ENCODE measurements at regions not wholly inside any gene's neighbourhood (a gene's known extent, or its start where the extent isn't known, plus 50 kb on each side); places are given as distances from the start of the nearest gene placed in this dataset.

GRCh38 chr3:124628863-124629262, 101.4 kb upstream of the UMPS start:
- Histone ChIP-seq H3K9me3 (ENCODE audit: control insufficient read depth, insufficient read depth, low read depth, low read length) (no peaks in the 10 kb centered on the region), H4K20me1 (ENCODE audit: control insufficient read depth, extremely low read depth, insufficient read depth, low read length) (no peaks in the 10 kb centered on the region), H3K9ac (ENCODE audit: insufficient read depth, low read length) (no peak overlapping the region), H3K27me3 (ENCODE audit: control insufficient read depth, insufficient read depth, low read length) (no peaks in the 10 kb centered on the region), H3K4me3 (replicated peaks in 1 of 4; ENCODE audit: control extremely low read depth in 1 of 4, insufficient read depth in 1 of 4, low read depth in 3 of 4, low read length in 4 of 4) (no peak overlapping the region), H3K4me2 (ENCODE audit: extremely low read depth, insufficient read depth, low read length) (no peak overlapping the region), H2AFZ (ENCODE audit: low read length) (no peak overlapping the region), H3K4me1 (ENCODE audit: control insufficient read depth, extremely low read depth, insufficient read depth, low read length) (no peaks in the 10 kb centered on the region), H3K27ac (ENCODE audit: insufficient read depth, low read length) (no peak overlapping the region), H3K79me2 (ENCODE audit: control insufficient read depth, insufficient read depth, low read length) (no peaks in the 10 kb centered on the region), H3K36me3 (ENCODE audit: control insufficient read depth, insufficient read depth, low read length) (no peaks in the 10 kb centered on the region)
- no peak for TF ChIP-seq CTCF (conservative IDR thresholded peaks at IDR 0.05 in 1 of 2, IDR thresholded peaks at IDR 0.05 in 1 of 2; ENCODE audit: low read depth in 1 of 2, low read length in 2 of 2)
- TF ChIP-seq EZH2 (IDR thresholded peaks at IDR 0.05; ENCODE audit: low read length, missing control alignments): no peak
- DNase-seq (ENCODE audit: low read depth in 2 of 2): no peak

- TF ChIP-seq CTCF (conservative IDR thresholded peaks at IDR 0.05 in 1 of 2, IDR thresholded peaks at IDR 0.05 in 1 of 2; ENCODE audit: low read depth in 1 of 2, low read length in 2 of 2) (no peak), EZH2 (IDR thresholded peaks at IDR 0.05; ENCODE audit: low read length, missing control alignments) (no peak)
- Histone ChIP-seq H3K27me3 (ENCODE audit: control insufficient read depth, insufficient read depth, low read length) (peaks cover 1% of the 10 kb centered on the region), H3K79me2 (ENCODE audit: control insufficient read depth, insufficient read depth, low read length) (no peaks in the 10 kb centered on the region), H3K9ac (ENCODE audit: insufficient read depth, low read length) (no peak overlapping the region), H3K9me3 (ENCODE audit: control insufficient read depth, insufficient read depth, low read depth, low read length) (no peaks in the 10 kb centered on the region), H3K27ac (ENCODE audit: insufficient read depth, low read length) (no peak overlapping the region), H3K4me1 (ENCODE audit: control insufficient read depth, extremely low read depth, insufficient read depth, low read length) (no peaks in the 10 kb centered on the region), H4K20me1 (ENCODE audit: control insufficient read depth, extremely low read depth, insufficient read depth, low read length) (no peaks in the 10 kb centered on the region), H3K4me3 (replicated peaks in 1 of 4; ENCODE audit: control extremely low read depth in 1 of 4, insufficient read depth in 1 of 4, low read depth in 3 of 4, low read length in 4 of 4) (no peak overlapping the region), H3K36me3 (ENCODE audit: control insufficient read depth, insufficient read depth, low read length) (no peaks in the 10 kb centered on the region), H2AFZ (ENCODE audit: low read length) (no peak overlapping the region), H3K4me2 (ENCODE audit: extremely low read depth, insufficient read depth, low read length) (no peak overlapping the region)
- DNase-seq (ENCODE audit: low read depth in 2 of 2): no peak
Observed at GRCh38 chr3:124629497-124629896, 100.8 kb upstream of the UMPS start.

- no peak overlapping the region for H2AFZ ChIP-seq (ENCODE audit: low read length)
- H3K9me3 ChIP-seq (ENCODE audit: control insufficient read depth, insufficient read depth, low read depth, low read length): no peaks in the 10 kb centered on the region
- no peaks in the 10 kb centered on the region for H3K36me3 ChIP-seq (ENCODE audit: control insufficient read depth, insufficient read depth, low read length)
- H3K27ac ChIP-seq (ENCODE audit: insufficient read depth, low read length): no peak overlapping the region
- no peaks in the 10 kb centered on the region for H4K20me1 ChIP-seq (ENCODE audit: control insufficient read depth, extremely low read depth, insufficient read depth, low read length)
- no peak overlapping the region for H3K4me2 ChIP-seq (ENCODE audit: extremely low read depth, insufficient read depth, low read length)
- no peaks in the 10 kb centered on the region for H3K4me1 ChIP-seq (ENCODE audit: control insufficient read depth, extremely low read depth, insufficient read depth, low read length)
- peaks cover 2% of the 10 kb centered on the region for H3K27me3 ChIP-seq (ENCODE audit: control insufficient read depth, insufficient read depth, low read length)
- H3K79me2 ChIP-seq (ENCODE audit: control insufficient read depth, insufficient read depth, low read length): no peaks in the 10 kb centered on the region
- H3K4me3 ChIP-seq (replicated peaks in 1 of 4; ENCODE audit: control extremely low read depth in 1 of 4, insufficient read depth in 1 of 4, low read depth in 3 of 4, low read length in 4 of 4): no peak overlapping the region
- no peak overlapping the region for H3K9ac ChIP-seq (ENCODE audit: insufficient read depth, low read length)
- DNase-seq (ENCODE audit: low read depth in 2 of 2): no peak
- no peak for TF ChIP-seq CTCF (conservative IDR thresholded peaks at IDR 0.05 in 1 of 2, IDR thresholded peaks at IDR 0.05 in 1 of 2; ENCODE audit: low read depth in 1 of 2, low read length in 2 of 2)
- TF ChIP-seq EZH2 (IDR thresholded peaks at IDR 0.05; ENCODE audit: low read length, missing control alignments): no peak
Observed at GRCh38 chr3:124630960-124631359, 99.3 kb upstream of the UMPS start.

Measured in fibroblast of lung (primary cell).